ENCODE measurements at regions not wholly inside any gene's neighbourhood (a gene's known extent, or its start where the extent isn't known, plus 50 kb on each side); places are given as distances from the start of the nearest gene placed in this dataset.

- no peaks in the 10 kb centered on the region for H3K4me1 ChIP-seq (ENCODE audit: control insufficient read depth, insufficient read depth, low read length)
- H3K36me3 ChIP-seq (ENCODE audit: control insufficient read depth, insufficient read depth, low read length): no peaks in the 10 kb centered on the region
- no peak overlapping the region for H3K4me3 ChIP-seq (ENCODE audit: low read depth, low read length)
- H3K27ac ChIP-seq (ENCODE audit: low read depth, low read length): no peak overlapping the region
- 18% methylated on average over 2 of the region's 3 CpGs for WGBS (ENCODE audit: insufficient coverage)
- no peaks in the 10 kb centered on the region for H3K27me3 ChIP-seq (ENCODE audit: control insufficient read depth, insufficient read depth, low read length)
- H3K9me3 ChIP-seq (ENCODE audit: control insufficient read depth, insufficient read depth, low read length): no peaks in the 10 kb centered on the region
- no peak for DNase-seq (ENCODE audit: low read depth in 4 of 6, low spot score in 6 of 6)
Observed at GRCh38 chr12:126537961-126538530, 1472.8 kb downstream of the AACS start.

GRCh38 chr12:126538888-126539287, 1473.7 kb downstream of the AACS start:
- no CpG with 5 or more reads among the region's 2 CpGs for WGBS (ENCODE audit: insufficient coverage)

GRCh38 chr12:126545411-126545810, 1480.2 kb downstream of the AACS start:
- no peak overlapping the region for H3K27ac ChIP-seq (ENCODE audit: low read depth, low read length)
- no CpG with 5 or more reads among the region's 4 CpGs for WGBS (ENCODE audit: insufficient coverage)

More at GRCh38 chr12:126538888-126539287, 1473.7 kb downstream of the AACS start:
- H3K36me3 ChIP-seq (ENCODE audit: control insufficient read depth, insufficient read depth, low read length): no peaks in the 10 kb centered on the region
- H3K4me1 ChIP-seq (ENCODE audit: control insufficient read depth, insufficient read depth, low read length): no peaks in the 10 kb centered on the region
- H3K9me3 ChIP-seq (ENCODE audit: control insufficient read depth, insufficient read depth, low read length): no peaks in the 10 kb centered on the region
- no peak overlapping the region for H3K27ac ChIP-seq (ENCODE audit: low read depth, low read length)
- no peak for DNase-seq (ENCODE audit: low read depth in 4 of 6, low spot score in 6 of 6)
- H3K27me3 ChIP-seq (ENCODE audit: control insufficient read depth, insufficient read depth, low read length): no peaks in the 10 kb centered on the region
- H3K4me3 ChIP-seq (ENCODE audit: low read depth, low read length): no peak overlapping the region

GRCh38 chr12:126547905-126548304, 1482.7 kb downstream of the AACS start:
- WGBS (ENCODE audit: insufficient coverage): 32% methylated on average over 3 of the region's 10 CpGs
- peak in 2 of 6 donors; percentile 39 to 77 for DNase-seq (ENCODE audit: low read depth in 4 of 6, low spot score in 6 of 6)
- no peaks in the 10 kb centered on the region for H3K36me3 ChIP-seq (ENCODE audit: control insufficient read depth, insufficient read depth, low read length)
- no peak overlapping the region for H3K4me3 ChIP-seq (ENCODE audit: low read depth, low read length)
- no peak overlapping the region for H3K27ac ChIP-seq (ENCODE audit: low read depth, low read length)
- no peaks in the 10 kb centered on the region for H3K4me1 ChIP-seq (ENCODE audit: control insufficient read depth, insufficient read depth, low read length)
- H3K27me3 ChIP-seq (ENCODE audit: control insufficient read depth, insufficient read depth, low read length): no peaks in the 10 kb centered on the region
- no peaks in the 10 kb centered on the region for H3K9me3 ChIP-seq (ENCODE audit: control insufficient read depth, insufficient read depth, low read length)

More at GRCh38 chr12:126545411-126545810, 1480.2 kb downstream of the AACS start:
- Histone ChIP-seq H3K4me3 (ENCODE audit: low read depth, low read length) (no peak overlapping the region), H3K4me1 (ENCODE audit: control insufficient read depth, insufficient read depth, low read length) (no peaks in the 10 kb centered on the region), H3K9me3 (ENCODE audit: control insufficient read depth, insufficient read depth, low read length) (no peaks in the 10 kb centered on the region), H3K27me3 (ENCODE audit: control insufficient read depth, insufficient read depth, low read length) (no peaks in the 10 kb centered on the region), H3K36me3 (ENCODE audit: control insufficient read depth, insufficient read depth, low read length) (no peaks in the 10 kb centered on the region)
- no peak for DNase-seq (ENCODE audit: low read depth in 4 of 6, low spot score in 6 of 6)

GRCh38 chr12:126551869-126552268, 1486.6 kb downstream of the AACS start:
- Histone ChIP-seq H3K27ac (ENCODE audit: low read depth, low read length) (no peak overlapping the region), H3K9me3 (ENCODE audit: control insufficient read depth, insufficient read depth, low read length) (no peaks in the 10 kb centered on the region), H3K4me3 (ENCODE audit: low read depth, low read length) (no peak overlapping the region), H3K36me3 (ENCODE audit: control insufficient read depth, insufficient read depth, low read length) (no peaks in the 10 kb centered on the region), H3K27me3 (ENCODE audit: control insufficient read depth, insufficient read depth, low read length) (no peaks in the 10 kb centered on the region), H3K4me1 (ENCODE audit: control insufficient read depth, insufficient read depth, low read length) (no peaks in the 10 kb centered on the region)
- 66% methylated on average over 3 of the region's 4 CpGs for WGBS (ENCODE audit: insufficient coverage)
- peak in 1 of 6 donors; percentile 39 for DNase-seq (ENCODE audit: low read depth in 4 of 6, low spot score in 6 of 6)

- Histone ChIP-seq H3K36me3 (ENCODE audit: control insufficient read depth, insufficient read depth, low read length) (no peaks in the 10 kb centered on the region), H3K27me3 (ENCODE audit: control insufficient read depth, insufficient read depth, low read length) (no peaks in the 10 kb centered on the region), H3K4me3 (ENCODE audit: low read depth, low read length) (no peak overlapping the region), H3K4me1 (ENCODE audit: control insufficient read depth, insufficient read depth, low read length) (no peaks in the 10 kb centered on the region), H3K27ac (ENCODE audit: low read depth, low read length) (no peak overlapping the region), H3K9me3 (ENCODE audit: control insufficient read depth, insufficient read depth, low read length) (no peaks in the 10 kb centered on the region)
- whole genome bisulfite sequencing (ENCODE audit: insufficient coverage): 100% methylated on average over 1 of the region's 7 CpGs
- no peak for DNase-seq (ENCODE audit: low read depth in 4 of 6, low spot score in 6 of 6)
Observed at GRCh38 chr12:126554625-126555024, 1489.4 kb downstream of the AACS start.

GRCh38 chr12:126557659-126558058, 1492.4 kb downstream of the AACS start:
- WGBS (ENCODE audit: insufficient coverage): no CpG with 5 or more reads among the region's 5 CpGs
- H3K36me3 ChIP-seq (ENCODE audit: control insufficient read depth, insufficient read depth, low read length): no peaks in the 10 kb centered on the region
- H3K27me3 ChIP-seq (ENCODE audit: control insufficient read depth, insufficient read depth, low read length): no peaks in the 10 kb centered on the region
- no peaks in the 10 kb centered on the region for H3K9me3 ChIP-seq (ENCODE audit: control insufficient read depth, insufficient read depth, low read length)
- H3K4me3 ChIP-seq (ENCODE audit: low read depth, low read length): no peak overlapping the region
- DNase-seq (ENCODE audit: low read depth in 4 of 6, low spot score in 6 of 6): no peak
- H3K4me1 ChIP-seq (ENCODE audit: control insufficient read depth, insufficient read depth, low read length): no peaks in the 10 kb centered on the region
- no peak overlapping the region for H3K27ac ChIP-seq (ENCODE audit: low read depth, low read length)

- Histone ChIP-seq H3K9me3 (ENCODE audit: control insufficient read depth, insufficient read depth, low read length) (no peaks in the 10 kb centered on the region), H3K4me1 (ENCODE audit: control insufficient read depth, insufficient read depth, low read length) (no peaks in the 10 kb centered on the region), H3K36me3 (ENCODE audit: control insufficient read depth, insufficient read depth, low read length) (no peaks in the 10 kb centered on the region), H3K27me3 (ENCODE audit: control insufficient read depth, insufficient read depth, low read length) (no peaks in the 10 kb centered on the region), H3K4me3 (ENCODE audit: low read depth, low read length) (no peak overlapping the region), H3K27ac (ENCODE audit: low read depth, low read length) (no peak overlapping the region)
- 57% methylated on average over 1 of the region's 2 CpGs for WGBS (ENCODE audit: insufficient coverage)
- no peak for DNase-seq (ENCODE audit: low read depth in 4 of 6, low spot score in 6 of 6)
Observed at GRCh38 chr12:126558219-126558618, 1493.0 kb downstream of the AACS start.

- H3K4me1 ChIP-seq (ENCODE audit: control insufficient read depth, insufficient read depth, low read length): no peaks in the 10 kb centered on the region
- no peak overlapping the region for H3K4me3 ChIP-seq (ENCODE audit: low read depth, low read length)
- no peaks in the 10 kb centered on the region for H3K36me3 ChIP-seq (ENCODE audit: control insufficient read depth, insufficient read depth, low read length)
- H3K27ac ChIP-seq (ENCODE audit: low read depth, low read length): no peak overlapping the region
- H3K9me3 ChIP-seq (ENCODE audit: control insufficient read depth, insufficient read depth, low read length): no peaks in the 10 kb centered on the region
- no CpG with 5 or more reads among the region's 3 CpGs for WGBS (ENCODE audit: insufficient coverage)
- H3K27me3 ChIP-seq (ENCODE audit: control insufficient read depth, insufficient read depth, low read length): no peaks in the 10 kb centered on the region
- peak in 2 of 6 donors; percentile 11 to 64 for DNase-seq (ENCODE audit: low read depth in 4 of 6, low spot score in 6 of 6)
Observed at GRCh38 chr12:126558810-126559209, 1493.6 kb downstream of the AACS start.

GRCh38 chr12:126567016-126567415, 1501.8 kb downstream of the AACS start:
- Histone ChIP-seq H3K27me3 (ENCODE audit: control insufficient read depth, insufficient read depth, low read length) (no peaks in the 10 kb centered on the region), H3K4me3 (ENCODE audit: low read depth, low read length) (no peak overlapping the region), H3K36me3 (ENCODE audit: control insufficient read depth, insufficient read depth, low read length) (no peaks in the 10 kb centered on the region), H3K27ac (ENCODE audit: low read depth, low read length) (no peak overlapping the region), H3K4me1 (ENCODE audit: control insufficient read depth, insufficient read depth, low read length) (no peaks in the 10 kb centered on the region), H3K9me3 (ENCODE audit: control insufficient read depth, insufficient read depth, low read length) (no peaks in the 10 kb centered on the region)
- WGBS (ENCODE audit: insufficient coverage): 91% methylated on average over 18 of the region's 18 CpGs
- no peak for DNase-seq (ENCODE audit: low read depth in 4 of 6, low spot score in 6 of 6)

Measured in spinal cord (tissue), 9 donors.